Ovary (tissue), 3 donors: ENCODE measurements at regions not wholly inside any gene's neighbourhood (a gene's known extent, or its start where the extent isn't known, plus 50 kb on each side); places are given as distances from the start of the nearest gene placed in this dataset.

ENCODE experiments used
- EP300 ChIP-seq: sonication (generic); formaldehyde crosslinking; IDR thresholded peaks from one replicate; pipeline ENCODE4 v1.6.1; 2017; ENCODE audit warnings: antibody characterized with exemption
- POLR2A ChIP-seq: fragments of 450-650 bp; IDR thresholded peaks from one replicate; pipeline ENCODE4 v1.6.1; 2017; ENCODE audit warnings: antibody characterized with exemption, mild to moderate bottlenecking, moderate library complexity
- TF ChIP-seq, protein P1 (sequence below), 3 donors: fragments of 450-650 bp in 2 of 3; fragments of 200-600 bp in 1 of 3; IDR thresholded peaks; one replicate each; pipeline versions ENCODE4 v1.5.1 to v1.8.0; 2016 to 2022; ENCODE audit warnings: antibody characterized with exemption in 3 of 3, mild to moderate bottlenecking in 1 of 3
- donor health status: DM: no; HTN: no; CAD: no.

DNA sequence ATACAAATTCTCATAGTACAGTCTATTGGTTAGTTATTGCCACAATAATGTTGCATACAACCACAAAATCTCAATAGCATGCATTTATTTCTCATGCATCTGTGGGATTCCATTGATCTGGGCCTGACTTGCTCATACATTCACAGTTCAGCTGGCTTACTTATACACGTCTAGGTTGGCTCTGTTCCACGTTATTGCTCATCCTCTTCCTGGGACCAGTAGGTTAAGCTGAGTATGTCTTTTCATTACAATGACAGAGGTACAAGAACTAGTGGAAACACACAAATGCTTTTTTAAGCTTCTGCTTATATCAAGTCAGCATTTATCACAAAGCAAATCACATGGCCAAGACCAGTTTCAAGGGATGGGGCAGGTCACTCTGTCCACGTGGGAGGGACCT lies 485.3 kb upstream of the BTBD3 start:
- TF ChIP-seq, protein P1, sequence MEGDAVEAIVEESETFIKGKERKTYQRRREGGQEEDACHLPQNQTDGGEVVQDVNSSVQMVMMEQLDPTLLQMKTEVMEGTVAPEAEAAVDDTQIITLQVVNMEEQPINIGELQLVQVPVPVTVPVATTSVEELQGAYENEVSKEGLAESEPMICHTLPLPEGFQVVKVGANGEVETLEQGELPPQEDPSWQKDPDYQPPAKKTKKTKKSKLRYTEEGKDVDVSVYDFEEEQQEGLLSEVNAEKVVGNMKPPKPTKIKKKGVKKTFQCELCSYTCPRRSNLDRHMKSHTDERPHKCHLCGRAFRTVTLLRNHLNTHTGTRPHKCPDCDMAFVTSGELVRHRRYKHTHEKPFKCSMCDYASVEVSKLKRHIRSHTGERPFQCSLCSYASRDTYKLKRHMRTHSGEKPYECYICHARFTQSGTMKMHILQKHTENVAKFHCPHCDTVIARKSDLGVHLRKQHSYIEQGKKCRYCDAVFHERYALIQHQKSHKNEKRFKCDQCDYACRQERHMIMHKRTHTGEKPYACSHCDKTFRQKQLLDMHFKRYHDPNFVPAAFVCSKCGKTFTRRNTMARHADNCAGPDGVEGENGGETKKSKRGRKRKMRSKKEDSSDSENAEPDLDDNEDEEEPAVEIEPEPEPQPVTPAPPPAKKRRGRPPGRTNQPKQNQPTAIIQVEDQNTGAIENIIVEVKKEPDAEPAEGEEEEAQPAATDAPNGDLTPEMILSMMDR (IDR thresholded peaks at IDR 0.05): no peak
- TF ChIP-seq EP300: no peak
- no peak for TF ChIP-seq POLR2A
